Activated CD8-positive, alpha-beta T cell treated with anti-CD3 and anti-CD28 coated beads, Interleukin-2, amount 10 ng/mL, durations not matched to agents 7 days and 5 days (primary cell): ENCODE measurements at regions not wholly inside any gene's neighbourhood (a gene's known extent, or its start where the extent isn't known, plus 50 kb on each side); places are given as distances from the start of the nearest gene placed in this dataset.
"Not testable (repeated sequence)": the region's sequence is repeated elsewhere in the genome, so short reads cannot be mapped to it uniquely, and the experiment has no call there.

Experiments used
- ATAC-seq: fragments of 150-1000 bp; cut with Tn5 transposase; one replicate; pipeline ENCODE4 v1.10.0; 2021; ENCODE audit warnings: moderate library complexity
- CTCF ChIA-PET: fragments of 350-600 bp; sonication (Branson Sonifier 250); formaldehyde crosslinking; loops from one replicate; lab custom pipeline; 2021; ENCODE audit warnings: antibody characterized with exemption; lab: Charles Lee
- POLR2A ChIA-PET: fragments of 350-600 bp; sonication (Branson Sonifier 250); formaldehyde crosslinking; loops from one replicate; lab custom pipeline; 2021; ENCODE audit warnings: antibody characterized with exemption; lab: Charles Lee
- DNase-seq: peaks from one replicate; pipeline ENCODE4 v3.0.0-alpha.2; 2020
- H3K27ac Mint-ChIP-seq: one replicate; pipeline ENCODE4 v1.8.0; 2021; ENCODE audit warnings: mild to moderate bottlenecking, mixed read lengths
- H3K27me3 Mint-ChIP-seq: one replicate; pipeline ENCODE4 v1.8.0; 2021; ENCODE audit warnings: low read depth, mixed read lengths
- H3K36me3 Mint-ChIP-seq: one replicate; pipeline ENCODE4 v1.8.0; 2021; ENCODE audit warnings: low read depth, mixed read lengths
- H3K4me1 Mint-ChIP-seq: one replicate; pipeline ENCODE4 v1.8.0; 2021; ENCODE audit warnings: low read depth, mixed read lengths
- H3K4me3 Mint-ChIP-seq: one replicate; pipeline ENCODE4 v1.8.0; 2021; ENCODE audit warnings: mild to moderate bottlenecking, mixed read lengths
- H3K9me3 Mint-ChIP-seq: one replicate; pipeline ENCODE4 v1.8.0; 2022; ENCODE audit warnings: mixed read lengths; ENCODE audit not compliant: insufficient read depth

GRCh38 chr11:122412581-122412980 lies 242.9 kb upstream of the UBASH3B start:
- DNase-seq (no peak), ATAC-seq (no peak)
- H3K36me3 Mint-ChIP-seq, result no peaks in the 10 kb centered on the region
- no peaks in the 10 kb centered on the region for H3K27me3 Mint-ChIP-seq
- H3K27ac Mint-ChIP-seq, result no peak overlapping the region
- peaks cover 9% of the 10 kb centered on the region for H3K9me3 Mint-ChIP-seq
- H3K4me3 Mint-ChIP-seq, result no peak overlapping the region
- CTCF ChIA-PET, result no interaction called here
- no peaks in the 10 kb centered on the region for H3K4me1 Mint-ChIP-seq
- POLR2A ChIA-PET, result no interaction called here

GRCh38 chr11:122406466-122406865 lies 249.1 kb upstream of the UBASH3B start:
- Mint-ChIP-seq H3K9me3 (no peaks in the 10 kb centered on the region), H3K27ac (no peak overlapping the region), H3K4me1 (no peaks in the 10 kb centered on the region), H3K27me3 (no peaks in the 10 kb centered on the region), H3K36me3 (no peaks in the 10 kb centered on the region), H3K4me3 (no peak overlapping the region)
- ATAC-seq (no peak), DNase-seq (no peak)
- POLR2A ChIA-PET, result no interaction called here
- CTCF ChIA-PET, result no interaction called here

GRCh38 chr11:122405547-122406341 lies 249.8 kb upstream of the UBASH3B start:
- H3K27ac Mint-ChIP-seq, result no peak overlapping the region
- no peaks in the 10 kb centered on the region for H3K9me3 Mint-ChIP-seq
- H3K27me3 Mint-ChIP-seq, result no peaks in the 10 kb centered on the region
- POLR2A ChIA-PET, result no interaction called here
- ATAC-seq, result no peak
- H3K4me1 Mint-ChIP-seq, result no peaks in the 10 kb centered on the region
- H3K4me3 Mint-ChIP-seq, result no peak overlapping the region
- CTCF ChIA-PET, result no interaction called here
- H3K36me3 Mint-ChIP-seq, result no peaks in the 10 kb centered on the region
- no peak for DNase-seq

GRCh38 chr11:122404571-122404970 lies 251.0 kb upstream of the UBASH3B start:
- ChIA-PET POLR2A (no interaction called here), CTCF (no interaction called here)
- Mint-ChIP-seq H3K4me1 (no peaks in the 10 kb centered on the region), H3K27me3 (no peaks in the 10 kb centered on the region), H3K9me3 (no peaks in the 10 kb centered on the region), H3K36me3 (no peaks in the 10 kb centered on the region), H3K4me3 (no peak overlapping the region), H3K27ac (no peak overlapping the region)
- no peak for ATAC-seq
- DNase-seq, result no peak

GRCh38 chr11:122401581-122401980 lies 253.9 kb upstream of the UBASH3B start:
- CTCF ChIA-PET, result interaction anchor here (0.6 kb wide), 1 partner anchor 11 kb away, joined by 3 read pairs; no protein-coding TSS in a partner anchor
- POLR2A ChIA-PET, ATAC-seq, H3K36me3 Mint-ChIP-seq, DNase-seq, H3K4me1 Mint-ChIP-seq, H3K9me3 Mint-ChIP-seq, H3K27ac Mint-ChIP-seq, H3K4me3 Mint-ChIP-seq, H3K27me3 Mint-ChIP-seq: not testable (repeated sequence)

GRCh38 chr11:122399375-122399774 lies 256.1 kb upstream of the UBASH3B start:
- Mint-ChIP-seq H3K4me3 (no peak overlapping the region), H3K4me1 (no peaks in the 10 kb centered on the region), H3K36me3 (no peaks in the 10 kb centered on the region), H3K9me3 (no peaks in the 10 kb centered on the region), H3K27ac (no peak overlapping the region), H3K27me3 (no peaks in the 10 kb centered on the region)
- ATAC-seq (no peak), DNase-seq (no peak)
- ChIA-PET POLR2A (interaction anchor here (0.6 kb wide), 1 partner anchor 1207 kb away, joined by 3 read pairs; no protein-coding TSS in a partner anchor), CTCF (no interaction called here)

GRCh38 chr11:122398851-122399250 lies 256.7 kb upstream of the UBASH3B start:
- H3K4me1 Mint-ChIP-seq, result no peaks in the 10 kb centered on the region
- H3K27me3 Mint-ChIP-seq, result no peaks in the 10 kb centered on the region
- H3K27ac Mint-ChIP-seq, result no peak overlapping the region
- no peaks in the 10 kb centered on the region for H3K9me3 Mint-ChIP-seq
- CTCF ChIA-PET, result no interaction called here
- DNase-seq, result no peak
- no peak for ATAC-seq
- no peaks in the 10 kb centered on the region for H3K36me3 Mint-ChIP-seq
- no peak overlapping the region for H3K4me3 Mint-ChIP-seq
- POLR2A ChIA-PET, result no interaction called here

GRCh38 chr11:122398167-122398566 lies 257.4 kb upstream of the UBASH3B start:
- H3K36me3 Mint-ChIP-seq, result no peaks in the 10 kb centered on the region
- POLR2A ChIA-PET, result interaction anchor here (0.6 kb wide), 1 partner anchor 1256 kb away, joined by 3 read pairs; no protein-coding TSS in a partner anchor
- no peak overlapping the region for H3K4me3 Mint-ChIP-seq
- H3K9me3 Mint-ChIP-seq, result no peaks in the 10 kb centered on the region
- no peaks in the 10 kb centered on the region for H3K4me1 Mint-ChIP-seq
- no peak overlapping the region for H3K27ac Mint-ChIP-seq
- CTCF ChIA-PET, result no interaction called here
- DNase-seq (no peak), ATAC-seq (no peak)
- no peaks in the 10 kb centered on the region for H3K27me3 Mint-ChIP-seq

GRCh38 chr11:122395282-122395681 lies 260.2 kb upstream of the UBASH3B start:
- DNase-seq, result no peak
- POLR2A ChIA-PET, result no interaction called here
- no peaks in the 10 kb centered on the region for H3K9me3 Mint-ChIP-seq
- CTCF ChIA-PET, result no interaction called here
- H3K36me3 Mint-ChIP-seq, result no peaks in the 10 kb centered on the region
- no peaks in the 10 kb centered on the region for H3K27me3 Mint-ChIP-seq
- no peak overlapping the region for H3K4me3 Mint-ChIP-seq
- no peaks in the 10 kb centered on the region for H3K4me1 Mint-ChIP-seq
- ATAC-seq, result no peak
- H3K27ac Mint-ChIP-seq, result no peak overlapping the region

- Mint-ChIP-seq H3K27ac (no peak overlapping the region), H3K4me3 (no peak overlapping the region), H3K27me3 (no peaks in the 10 kb centered on the region), H3K4me1 (no peaks in the 10 kb centered on the region), H3K36me3 (no peaks in the 10 kb centered on the region), H3K9me3 (no peaks in the 10 kb centered on the region)
- CTCF ChIA-PET, result no interaction called here
- DNase-seq (no peak), ATAC-seq (no peak)
- POLR2A ChIA-PET, result no interaction called here
Measured at GRCh38 chr11:122394313-122394712, 261.2 kb upstream of the UBASH3B start.

GRCh38 chr11:122393209-122393860 lies 262.2 kb upstream of the UBASH3B start:
- ATAC-seq (no peak), DNase-seq (no peak)
- Mint-ChIP-seq H3K27me3 (no peaks in the 10 kb centered on the region), H3K9me3 (no peaks in the 10 kb centered on the region), H3K4me3 (no peak overlapping the region), H3K27ac (no peak overlapping the region), H3K4me1 (no peaks in the 10 kb centered on the region), H3K36me3 (no peaks in the 10 kb centered on the region)
- ChIA-PET CTCF (no interaction called here), POLR2A (no interaction called here)

- CTCF ChIA-PET, result no interaction called here
- Mint-ChIP-seq H3K9me3 (no peaks in the 10 kb centered on the region), H3K27me3 (no peaks in the 10 kb centered on the region), H3K4me3 (no peak overlapping the region), H3K4me1 (no peaks in the 10 kb centered on the region), H3K36me3 (no peaks in the 10 kb centered on the region), H3K27ac (no peak overlapping the region)
- no peak for ATAC-seq
- DNase-seq, result no peak
- POLR2A ChIA-PET, result no interaction called here
Measured at GRCh38 chr11:122392508-122392907, 263.0 kb upstream of the UBASH3B start.
